CD4-positive, alpha-beta T cell treated with Interleukin-10 for 1 hour (primary cell): ENCODE measurements at regions not wholly inside any gene's neighbourhood (a gene's known extent, or its start where the extent isn't known, plus 50 kb on each side); places are given as distances from the start of the nearest gene placed in this dataset.

Experiments used
- DNase-seq: peaks from one replicate; pipeline ENCODE4 v3.0.0-alpha.2; 2020

DNA sequence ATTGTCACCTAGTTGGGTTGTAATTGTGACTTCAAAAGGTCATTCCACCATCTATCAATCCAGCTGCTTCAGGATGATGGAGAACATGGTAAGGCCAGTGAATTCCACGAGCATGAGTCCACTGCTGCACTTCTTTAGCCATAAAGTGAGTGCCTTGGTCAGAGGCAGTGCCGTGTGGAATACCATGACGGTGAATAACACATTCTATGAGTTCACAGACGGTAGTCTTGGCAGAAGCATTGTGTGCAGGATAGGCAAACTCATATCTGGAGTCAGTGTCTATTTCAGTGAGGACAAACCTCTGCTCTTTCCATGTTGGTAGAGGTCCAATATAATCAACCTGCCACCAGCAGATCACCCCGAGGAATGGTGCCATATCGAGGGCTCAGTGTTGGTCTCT lies 650.9 kb downstream of the KCNJ2 start:
- DNase-seq, result no peak

DNA sequence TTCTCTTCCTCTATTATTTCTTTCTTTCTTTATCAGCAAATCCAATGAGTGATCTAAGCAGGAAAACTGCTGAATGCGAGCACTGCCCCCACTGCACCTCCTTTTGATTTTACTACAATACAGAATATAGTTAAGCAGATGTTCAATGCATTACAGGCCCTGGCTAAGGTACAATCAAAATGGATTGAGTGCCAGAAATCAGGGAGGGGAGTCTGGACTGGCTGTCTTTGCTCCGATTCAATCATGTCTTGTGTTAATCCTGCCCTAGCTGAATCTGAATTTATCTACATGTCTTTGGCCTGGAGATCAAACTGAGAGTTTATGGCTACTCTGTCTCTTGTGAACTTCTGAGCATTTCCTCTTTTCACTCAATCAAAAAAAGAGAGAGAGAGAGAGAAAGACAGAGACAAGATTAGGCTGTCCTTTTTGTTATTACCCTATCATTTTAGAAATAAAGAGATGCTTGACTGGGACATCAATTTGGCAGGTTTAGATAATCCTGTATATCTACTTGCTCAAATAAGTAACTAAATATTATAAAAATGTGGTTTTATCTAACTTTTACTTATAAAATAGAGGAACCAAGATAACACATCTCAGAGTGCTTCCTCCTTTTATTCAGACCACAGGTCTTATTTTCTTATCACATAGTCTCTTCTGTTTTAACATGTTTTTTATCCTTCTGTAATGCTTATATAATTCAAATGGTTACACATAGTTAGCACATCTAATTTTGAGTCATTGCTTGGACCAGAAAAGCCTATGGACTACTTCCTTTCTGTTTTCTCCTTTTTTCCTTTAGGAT lies 656.2 kb downstream of the KCNJ2 start:
- DNase-seq, result no peak

DNA sequence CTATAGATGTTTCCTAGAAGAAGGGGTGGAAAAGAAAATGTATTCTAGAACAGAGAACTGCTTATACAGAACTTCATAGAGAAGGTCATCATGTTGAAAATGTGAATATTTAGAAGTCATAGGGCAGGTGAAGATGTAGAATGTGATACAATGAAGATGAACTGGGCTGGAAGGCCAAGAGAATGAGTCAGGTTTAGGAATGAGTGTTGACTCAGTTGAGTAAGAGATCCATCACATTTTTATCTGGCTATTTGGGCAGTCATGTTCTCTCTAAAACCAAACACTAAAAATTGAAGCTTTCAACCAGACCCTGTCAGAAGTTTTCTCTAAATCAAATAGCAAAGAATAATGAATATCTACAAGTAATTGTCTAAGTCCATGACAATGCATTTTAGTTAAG lies 660.5 kb downstream of the KCNJ2 start:
- no peak for DNase-seq

DNA sequence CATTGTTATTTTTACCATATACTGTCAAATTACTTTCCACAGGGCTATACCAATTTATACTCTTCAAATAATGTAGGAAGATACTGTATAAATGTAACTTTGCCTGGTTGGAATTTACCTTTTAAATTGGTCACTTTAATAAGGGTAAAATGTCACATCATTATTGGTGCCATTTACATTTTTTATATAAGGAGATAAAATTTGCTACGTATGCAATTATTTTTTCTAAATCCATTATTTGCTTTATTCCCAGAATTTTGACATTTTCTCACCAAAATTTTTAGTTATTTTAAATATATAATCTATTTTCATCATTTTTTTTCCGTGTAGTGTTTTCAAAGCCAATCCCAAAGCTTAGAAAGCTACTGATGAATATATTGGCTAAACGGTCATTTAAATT lies 664.7 kb downstream of the KCNJ2 start:
- no peak for DNase-seq

DNA sequence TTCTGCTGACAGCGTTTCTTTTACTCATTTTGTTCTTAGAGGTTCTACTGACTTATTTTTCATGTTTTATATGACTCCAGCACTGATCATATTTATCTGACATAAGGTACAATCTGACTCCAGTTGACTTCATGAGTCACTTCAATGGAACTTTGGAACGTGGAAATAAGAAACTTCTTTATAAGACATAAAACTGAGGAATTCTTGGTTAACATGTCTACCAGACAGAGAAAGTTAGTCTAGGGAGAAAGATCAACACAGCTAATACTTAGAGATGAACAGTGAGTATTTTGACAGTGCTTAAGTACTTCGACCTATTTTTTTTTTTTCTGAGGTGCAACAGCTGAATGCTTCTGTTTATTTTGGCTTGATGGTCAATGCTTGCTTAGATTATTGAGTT lies 679.5 kb downstream of the KCNJ2 start:
- no peak for DNase-seq

DNA sequence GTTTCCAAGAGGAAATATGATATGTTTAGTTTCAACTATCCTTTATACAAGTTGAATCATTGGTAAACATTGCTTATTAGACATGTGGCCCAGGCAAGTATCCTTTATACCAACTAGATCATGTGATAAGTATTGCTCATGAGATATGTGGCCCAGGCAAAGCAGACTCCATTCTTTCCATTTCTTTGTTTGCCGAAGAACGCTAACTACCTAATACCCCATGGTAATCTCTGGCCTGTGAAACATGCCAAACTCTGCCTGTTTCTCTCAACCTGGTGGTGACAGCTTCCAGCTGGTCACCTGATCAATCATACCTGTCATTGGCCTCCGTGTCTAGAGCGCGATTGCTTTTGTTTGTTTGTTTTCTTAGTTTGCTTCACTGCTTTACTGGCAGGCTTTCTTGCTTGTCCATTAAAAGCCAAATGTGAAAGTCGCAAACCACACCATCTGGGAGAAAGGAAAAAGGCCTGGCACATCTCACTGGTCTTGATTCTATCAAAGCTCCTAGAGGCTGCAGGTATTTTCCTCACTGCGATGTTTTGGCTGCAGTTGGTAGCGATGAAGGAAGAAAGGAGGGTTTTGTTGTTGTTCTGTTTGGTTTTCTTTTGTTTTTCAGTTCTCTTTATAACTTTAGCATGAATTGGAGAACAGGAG lies 686.2 kb downstream of the KCNJ2 start:
- DNase-seq, result no peak

DNA sequence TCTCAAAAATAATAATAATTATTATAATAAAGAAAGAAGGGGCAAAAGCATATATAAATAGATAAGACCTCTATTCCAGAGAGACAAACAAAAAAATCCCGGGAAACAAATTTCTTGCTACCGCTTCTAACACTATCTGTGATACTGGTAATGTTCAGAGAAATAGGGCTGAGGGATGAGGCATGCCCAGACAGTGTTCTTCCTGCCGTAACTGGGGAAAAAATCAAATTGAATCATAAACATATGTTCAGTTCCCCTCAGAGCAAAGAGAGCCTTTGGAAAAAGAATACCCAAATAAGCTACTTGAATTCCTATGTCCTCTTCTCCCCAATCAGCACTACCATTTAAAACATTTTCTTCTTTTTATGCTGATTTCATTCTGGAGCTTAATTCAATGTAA lies 688.0 kb downstream of the KCNJ2 start:
- DNase-seq, result no peak

DNA sequence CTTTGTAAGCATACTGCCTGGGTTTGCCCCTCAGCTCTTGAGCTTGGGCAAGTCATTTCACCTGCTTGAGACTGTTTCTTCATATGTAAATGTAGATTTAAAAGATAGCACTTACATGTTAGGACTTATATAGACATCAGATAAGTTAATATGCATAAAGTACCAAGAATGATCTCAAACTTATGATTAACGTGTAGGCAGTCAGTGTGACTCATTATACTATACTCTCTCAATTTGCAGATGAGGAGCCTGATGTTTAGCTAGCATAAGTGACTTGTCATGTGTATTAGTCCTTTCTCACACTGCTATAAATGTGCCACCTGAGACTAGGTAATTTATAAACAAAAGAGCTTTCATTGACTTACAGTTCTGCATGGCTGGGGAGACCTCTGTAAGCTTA lies 690.5 kb downstream of the KCNJ2 start:
- no peak for DNase-seq

DNA sequence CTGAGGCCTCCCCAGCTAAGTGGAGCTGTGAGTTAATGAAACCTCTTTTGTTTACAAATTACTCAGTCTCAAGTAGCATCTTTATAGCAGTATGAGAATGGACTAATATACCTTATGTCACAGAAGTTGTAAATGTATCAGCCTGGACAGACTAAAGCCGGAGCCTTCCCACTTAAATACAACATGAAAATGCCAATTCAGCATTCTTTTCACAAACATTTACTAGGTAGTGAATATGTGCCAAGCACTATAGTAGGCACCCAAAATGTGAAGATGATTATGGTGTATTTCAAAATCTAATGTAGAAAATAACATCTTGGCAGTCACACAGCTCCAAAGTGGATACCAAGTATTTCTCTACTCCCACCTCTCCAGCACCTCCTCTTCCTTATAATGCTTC lies 693.0 kb downstream of the KCNJ2 start:
- DNase-seq, result no peak

DNA sequence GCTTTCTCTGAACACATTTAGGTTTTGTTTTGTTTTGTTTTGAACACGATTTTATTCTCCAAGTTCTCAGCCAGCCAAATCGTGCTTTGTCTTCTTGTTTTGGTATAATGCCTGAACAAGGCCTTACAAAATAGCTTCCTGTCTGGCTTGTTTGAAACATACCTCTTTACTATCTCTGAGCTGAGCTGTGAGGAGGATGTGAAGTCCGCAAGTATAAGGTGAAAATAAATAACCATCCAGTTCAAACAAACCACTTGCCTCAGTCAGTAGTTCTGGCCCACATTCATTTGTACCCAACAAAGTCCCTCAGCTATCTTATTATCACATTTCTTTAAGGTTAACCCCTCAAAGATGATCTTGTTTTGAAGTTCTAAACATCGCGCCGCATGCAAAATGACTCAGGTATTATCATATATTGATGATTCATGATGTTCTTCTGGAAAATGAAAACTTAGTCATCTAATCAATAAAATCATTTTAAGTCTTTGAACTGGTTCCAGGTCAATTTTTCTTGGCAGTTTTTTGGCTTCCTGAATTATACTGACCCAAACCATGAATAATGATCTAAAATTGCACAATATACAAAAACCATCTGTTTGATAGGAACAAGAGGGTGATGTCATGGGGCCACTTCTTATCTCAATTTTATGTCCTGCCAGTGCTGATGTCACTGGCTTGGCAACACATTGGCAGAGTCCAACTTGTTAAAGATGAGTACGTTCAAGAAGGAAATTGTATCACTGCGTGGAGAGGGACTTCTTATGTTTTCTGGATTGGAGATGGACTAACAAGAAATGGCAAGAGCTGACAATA lies 694.3 kb downstream of the KCNJ2 start:
- no peak for DNase-seq

DNA sequence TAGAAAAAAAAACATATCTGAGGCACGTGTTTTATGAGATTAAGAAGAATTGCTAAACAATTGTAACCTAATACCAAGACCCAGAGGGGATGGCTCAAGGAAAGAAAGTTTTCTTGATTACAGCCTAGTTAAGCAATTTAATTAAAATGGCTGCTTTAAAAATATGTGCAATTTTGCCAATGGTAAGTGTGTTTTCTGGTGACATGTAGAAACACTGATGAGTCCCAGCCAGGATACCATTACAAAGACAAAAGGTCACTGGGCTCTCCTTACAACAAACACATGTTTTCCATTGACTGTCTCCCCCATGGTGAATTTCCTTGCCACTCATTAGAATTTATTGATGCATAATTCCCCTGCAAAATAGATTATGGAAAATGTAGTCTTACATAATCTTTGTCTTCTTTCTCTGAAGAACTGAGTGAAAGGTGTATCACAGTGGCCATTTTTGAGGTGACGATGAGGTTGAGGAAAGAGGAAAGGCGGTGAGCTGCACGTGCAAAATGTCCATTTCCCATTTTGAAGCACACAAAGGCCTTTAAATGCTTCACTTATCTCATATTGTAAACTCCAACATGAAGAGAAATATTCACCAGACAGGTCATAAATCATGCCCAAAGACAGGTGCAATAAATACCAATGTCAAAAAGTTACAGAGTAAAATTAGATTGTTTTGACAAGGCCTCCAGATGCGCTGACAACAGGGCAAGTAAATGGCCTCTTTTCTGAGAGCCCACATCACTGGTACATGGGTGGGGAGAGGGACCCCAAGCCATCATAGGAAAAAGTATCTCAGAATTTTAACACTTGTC lies 696.9 kb downstream of the KCNJ2 start:
- no peak for DNase-seq

DNA sequence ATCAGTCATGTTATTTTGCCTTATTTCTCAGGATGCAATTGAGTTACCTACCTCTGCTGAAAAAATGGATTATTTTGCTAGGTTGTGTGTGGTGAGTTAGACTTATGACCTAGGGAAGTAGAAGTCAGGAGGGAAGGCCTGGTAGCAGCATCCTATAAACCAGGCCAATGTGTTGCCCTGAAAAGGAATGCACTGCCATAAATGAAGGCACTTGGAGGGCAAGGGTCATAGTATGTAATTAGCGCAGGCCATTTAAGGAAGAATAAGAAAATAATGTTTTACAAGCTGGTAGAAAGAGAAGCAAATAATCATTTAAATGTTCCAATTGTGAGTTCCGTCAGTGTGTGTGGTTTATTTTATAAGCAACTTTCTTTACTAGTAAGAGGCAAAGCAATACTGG lies 698.8 kb downstream of the KCNJ2 start:
- DNase-seq, result no peak

DNA sequence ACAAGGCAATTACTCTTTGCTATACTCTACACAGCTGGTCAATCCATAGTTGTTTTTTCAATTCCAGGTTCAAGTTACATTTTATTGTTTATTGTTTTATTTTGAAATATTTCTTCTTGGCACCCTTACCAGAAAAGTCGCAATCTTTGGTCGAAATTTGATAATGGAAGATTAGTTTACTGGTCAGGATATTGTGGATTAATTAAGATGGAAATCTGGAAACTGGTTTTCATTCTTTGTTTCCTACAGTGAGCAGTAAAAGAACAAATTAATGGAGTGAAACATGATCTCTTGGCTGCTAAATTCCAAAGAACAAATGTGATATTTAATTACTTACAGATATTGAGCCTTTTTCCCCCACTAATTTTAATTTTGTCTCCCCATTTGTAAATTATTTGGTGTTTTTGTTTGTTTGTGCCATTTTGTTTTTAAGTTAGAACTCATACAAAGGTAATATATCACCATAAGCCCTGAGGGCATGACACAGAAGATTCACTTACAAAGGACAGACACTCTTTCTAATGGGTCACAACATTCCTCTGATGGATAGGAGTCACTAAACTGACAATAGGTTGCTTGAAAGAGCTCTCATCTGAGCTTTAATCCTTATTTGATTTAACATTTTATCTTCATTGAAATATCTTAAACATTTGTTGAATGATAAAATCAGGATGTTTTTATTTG lies 700.2 kb downstream of the KCNJ2 start:
- no peak for DNase-seq

DNA sequence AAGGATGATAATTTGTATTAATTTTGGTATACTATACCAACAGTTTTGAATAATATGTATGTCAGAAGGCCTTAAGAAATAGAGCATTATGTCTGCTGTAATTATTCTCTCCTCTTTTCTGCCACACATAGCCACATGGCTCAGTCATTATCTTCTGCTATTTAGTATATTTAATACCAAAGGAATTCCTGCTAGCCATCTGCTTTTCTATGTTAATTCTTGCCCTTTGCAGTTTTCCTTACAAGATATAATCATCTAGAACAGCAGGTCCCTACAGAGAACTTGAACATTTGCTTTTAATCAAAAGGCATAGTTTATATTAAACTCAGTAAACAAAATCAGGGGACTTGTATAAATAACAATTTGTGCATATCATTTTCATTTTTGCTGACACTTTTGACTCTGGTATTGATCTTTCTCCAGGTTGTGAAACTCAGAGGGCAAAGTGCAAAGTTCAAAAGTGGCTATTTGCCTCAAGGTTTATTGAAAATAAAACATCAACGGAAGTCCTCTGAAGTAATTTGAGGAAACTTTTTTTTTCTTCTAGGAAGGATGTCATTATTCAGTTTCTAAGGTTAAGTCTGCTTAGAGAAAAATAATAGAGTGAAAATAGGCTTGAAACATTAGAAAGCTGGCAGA lies 702.0 kb downstream of the KCNJ2 start:
- DNase-seq, result no peak

DNA sequence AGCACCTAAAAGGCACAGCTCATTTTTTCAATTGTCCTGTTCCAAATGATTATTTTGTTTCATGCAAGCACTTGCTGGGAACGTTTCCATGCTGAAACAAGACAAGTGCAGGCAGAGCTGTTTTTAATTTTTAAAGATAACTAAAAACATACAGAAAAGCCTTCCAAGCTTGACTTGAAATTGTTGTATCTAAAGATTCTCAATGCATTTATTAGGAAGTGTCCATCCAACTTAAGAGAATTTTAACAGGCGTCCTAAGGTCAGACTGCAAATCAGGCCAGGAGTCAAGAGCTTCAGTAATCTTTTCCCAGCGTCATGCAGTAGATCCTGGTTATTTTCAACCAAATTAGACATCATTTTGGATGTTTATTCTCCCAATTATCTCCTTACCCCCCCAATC lies 702.8 kb downstream of the KCNJ2 start:
- DNase-seq, result no peak

DNA sequence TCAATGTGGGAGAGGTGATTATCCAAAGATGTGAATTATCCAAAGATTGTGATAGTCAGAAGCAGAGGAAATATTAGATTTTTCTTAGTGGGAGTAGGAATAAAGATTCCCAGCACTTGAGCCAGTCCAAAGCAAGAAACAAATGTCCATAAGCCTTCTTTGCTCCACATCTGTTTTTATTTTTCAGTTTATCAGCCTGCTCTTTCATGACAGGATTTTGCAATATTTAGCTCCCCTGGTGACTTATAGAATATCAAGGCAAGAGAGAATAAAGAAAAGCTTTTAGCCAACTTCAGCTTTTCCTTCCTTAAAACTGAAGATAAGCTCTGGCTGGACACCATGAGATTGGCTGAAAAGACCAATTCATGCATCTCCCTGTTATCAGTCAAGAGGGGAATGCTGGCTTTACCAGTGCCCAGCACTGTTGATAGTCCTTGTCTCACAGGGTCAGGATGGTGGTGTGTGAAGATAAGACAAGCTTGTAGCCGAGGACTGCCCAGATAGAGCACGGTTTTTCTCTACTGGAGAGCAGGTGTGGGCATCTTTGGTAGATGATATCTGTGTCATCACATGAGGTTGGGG lies 706.5 kb downstream of the KCNJ2 start:
- no peak for DNase-seq

DNA sequence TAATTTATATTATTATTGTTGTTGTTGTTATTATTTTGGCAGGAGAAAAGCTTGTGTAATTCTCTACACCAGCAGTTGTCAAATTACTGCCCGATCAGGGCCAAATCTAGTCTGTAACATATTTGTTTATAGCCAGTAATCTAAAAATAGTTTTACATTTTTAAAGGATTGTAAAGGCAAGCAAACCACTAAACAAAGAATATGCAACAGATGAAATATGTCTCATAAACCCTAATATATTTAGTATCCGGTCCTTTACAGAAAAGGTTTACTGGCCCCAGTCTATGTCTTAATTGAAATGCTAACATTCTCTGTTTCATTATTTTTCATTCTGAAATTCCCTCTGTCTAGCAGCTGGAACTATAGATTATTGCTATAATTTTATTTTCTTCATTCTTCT lies 709.5 kb downstream of the KCNJ2 start:
- no peak for DNase-seq

DNA sequence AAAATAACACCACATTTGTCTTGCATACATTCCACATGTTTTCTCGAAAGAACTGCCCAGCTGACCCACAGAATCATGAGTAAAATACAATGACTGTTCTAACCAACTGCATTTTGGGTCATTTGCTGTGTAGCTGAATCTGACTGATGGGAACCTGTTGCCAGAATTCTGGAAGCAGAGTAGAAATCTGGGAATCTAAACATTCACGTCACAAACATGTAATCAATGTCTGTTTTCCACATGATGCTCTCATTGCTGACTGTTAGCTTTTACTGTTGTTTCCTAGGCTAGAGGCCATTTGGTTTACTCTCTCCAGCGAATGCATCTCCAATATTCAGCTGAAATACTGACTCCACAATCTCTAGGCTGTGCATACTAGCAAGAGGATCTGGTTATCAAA lies 710.1 kb downstream of the KCNJ2 start:
- no peak for DNase-seq

DNA sequence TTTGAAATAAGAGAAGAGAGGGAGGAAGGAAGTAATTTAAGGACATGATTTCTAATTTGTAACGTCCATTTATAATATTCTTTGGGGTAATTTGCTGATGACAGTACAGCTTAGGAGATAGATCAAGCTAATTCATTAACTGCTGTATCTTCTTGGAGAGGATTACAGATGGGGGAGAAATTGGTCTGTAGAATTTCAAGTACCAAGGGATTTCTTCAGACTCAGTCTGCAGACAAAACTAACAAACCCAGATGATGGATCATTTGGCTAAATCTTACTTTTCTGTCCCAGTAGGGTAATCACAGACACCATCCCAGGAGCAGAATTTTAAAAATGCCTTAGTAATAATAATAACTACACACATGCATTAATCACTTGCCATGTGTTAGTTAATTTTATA lies 711.8 kb downstream of the KCNJ2 start:
- DNase-seq, result no peak

DNA sequence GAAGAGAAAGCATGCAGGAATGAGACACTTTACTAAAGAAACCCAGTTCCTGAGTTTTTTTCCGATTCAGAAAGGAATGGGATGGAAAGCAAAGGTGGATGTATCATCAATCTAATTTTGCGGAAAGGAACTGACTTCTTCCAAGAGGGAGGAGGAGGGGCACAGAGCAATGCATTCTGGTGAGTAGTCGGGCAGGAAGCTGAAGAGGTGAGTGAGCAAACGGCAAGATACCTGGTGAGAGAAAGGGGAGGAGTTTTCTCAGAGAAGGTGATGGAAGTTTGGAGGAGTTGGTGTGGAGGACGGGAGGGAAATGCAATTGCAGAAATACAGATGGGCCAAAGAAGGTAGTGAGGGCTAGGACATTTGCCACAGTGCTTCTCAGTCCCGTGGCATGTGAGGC lies 713.2 kb downstream of the KCNJ2 start:
- no peak for DNase-seq

DNA sequence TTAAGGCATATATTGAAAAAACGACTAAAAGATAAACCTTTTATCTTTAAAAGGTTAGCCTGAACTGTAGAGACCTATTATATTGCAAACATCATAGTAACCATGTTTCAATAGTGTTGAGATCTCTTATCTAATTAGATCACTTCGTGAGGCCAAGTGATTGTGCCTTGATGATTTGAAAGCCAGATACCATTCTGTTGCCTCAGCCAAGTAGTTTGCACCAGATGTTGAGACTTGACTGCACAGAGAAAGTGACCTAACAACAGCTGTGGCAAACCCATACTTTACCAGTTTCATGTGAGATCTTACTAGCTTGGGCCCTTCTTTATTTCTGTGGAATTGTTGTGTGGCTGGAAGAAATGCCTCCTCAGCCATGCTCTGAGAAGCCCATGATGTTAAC lies 717.3 kb downstream of the KCNJ2 start:
- no peak for DNase-seq

DNA sequence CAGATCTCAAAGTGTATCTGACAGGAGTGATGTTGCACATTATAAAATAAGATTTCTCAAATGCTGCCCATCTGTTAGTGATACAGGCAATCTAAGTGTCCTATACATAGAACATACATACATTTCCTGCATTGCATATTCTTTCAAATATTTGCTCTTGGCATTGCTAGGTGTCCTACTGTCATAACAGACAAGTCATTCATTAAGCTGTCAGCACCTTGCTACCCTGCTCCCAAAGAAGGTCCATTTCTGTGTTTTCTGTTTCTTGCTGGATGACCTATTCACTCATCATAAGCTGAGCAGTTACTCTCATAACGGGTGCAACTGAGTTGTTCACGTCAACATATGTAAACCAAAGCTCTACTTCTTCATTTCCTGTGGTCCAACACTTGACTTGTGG lies 719.0 kb downstream of the KCNJ2 start:
- DNase-seq, result no peak
